Uterus (tissue), 3 donors: ENCODE measurements at regions not wholly inside any gene's neighbourhood (a gene's known extent, or its start where the extent isn't known, plus 50 kb on each side); places are given as distances from the start of the nearest gene placed in this dataset.
"Not testable (repeated sequence)": the region's sequence is repeated elsewhere in the genome, so short reads cannot be mapped to it uniquely, and the experiment has no call there.

Source experiments
- DNase-seq, 2 donors: peaks; one replicate each; pipeline ENCODE4 v3.0.0-alpha.2; 2019 to 2020
- H3K27ac ChIP-seq, 2 donors: fragments of 200-600 bp; sonication (generic); 1 replicate in 1 of 2; 2 replicates in 1 of 2; pipeline ENCODE4 v1.5.1; 2016 to 2018
- H3K27me3 ChIP-seq, 2 donors: fragments of 200-600 bp; sonication (generic); one replicate each; pipeline ENCODE4 v1.5.1; 2018 to 2019; ENCODE audit warnings: control low read depth in 1 of 2
- H3K36me3 ChIP-seq, 2 donors: fragments of 200-600 bp; sonication (generic); one replicate each; pipeline ENCODE4 v1.5.1; 2019; ENCODE audit warnings: control low read depth in 1 of 2
- H3K4me1 ChIP-seq, 2 donors: fragments of 200-600 bp; sonication (generic); one replicate each; pipeline ENCODE4 v1.5.1; 2018 to 2019; ENCODE audit warnings: control low read depth in 1 of 2
- H3K4me3 ChIP-seq, 2 donors: fragments of 200-600 bp; sonication (generic); 1 replicate in 1 of 2; 2 replicates in 1 of 2; pipeline ENCODE4 v1.5.1; 2018 to 2019; ENCODE audit warnings: mild to moderate bottlenecking in 1 of 2
- H3K9me3 ChIP-seq, 2 donors: fragments of 200-600 bp; sonication (generic); one replicate each; pipeline ENCODE4 v1.5.1; 2019; ENCODE audit warnings: control low read depth in 1 of 2
- intact Hi-C: fragments of 100-400 bp; cut with DNase I; formaldehyde crosslinking; loops from one replicate; pipeline ENCODE4 v1.15.1; 2023; ENCODE audit warnings: low total_unique reads
- TF ChIP-seq, protein P1 (sequence below), 4 experiments: fragments of 200-600 bp in 2 of 4; fragments of 450-650 bp in 2 of 4; sonication (generic) in 2 of 4; IDR thresholded peaks; one replicate each; pipeline ENCODE4 v1.5.1; 2016 to 2019; ENCODE audit warnings: antibody characterized with exemption in 4 of 4, mild to moderate bottlenecking in 2 of 4, moderate library complexity in 1 of 4
- donor health status: DM: yes; HTN: yes; CAD: no.

DNA sequence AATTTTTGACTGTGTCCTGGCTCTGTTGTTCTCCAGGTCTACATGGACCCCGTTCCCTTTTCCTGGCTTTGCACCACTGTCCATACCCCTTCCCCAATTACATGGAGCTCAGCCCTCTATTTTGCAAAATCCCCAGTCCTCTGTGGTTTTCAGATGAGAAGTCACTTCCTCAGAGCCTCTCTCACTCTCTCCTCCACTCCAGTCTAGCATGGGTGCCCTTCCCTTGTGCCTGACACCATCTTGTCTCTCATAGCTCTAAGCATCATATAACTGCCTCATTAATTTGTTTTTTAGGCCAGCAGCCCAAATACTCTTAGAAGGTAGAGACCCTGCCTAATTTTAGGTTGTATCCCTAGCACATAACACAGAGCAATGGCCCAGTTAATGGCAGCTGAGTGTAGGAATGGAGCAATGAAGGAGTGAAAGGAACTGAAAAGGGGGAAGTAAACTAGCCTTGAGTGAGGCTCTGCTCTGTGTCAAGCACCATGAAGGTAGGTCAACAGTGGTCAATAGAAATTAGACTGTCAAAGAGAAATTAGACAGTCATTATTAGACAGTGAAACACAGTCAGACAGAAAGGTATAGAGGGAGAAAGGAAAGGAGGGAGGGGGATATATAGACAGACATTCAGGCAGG lies 97.7 kb downstream of the ARHGAP11B start:
- H3K4me3 ChIP-seq, DNase-seq, H3K27me3 ChIP-seq, H3K4me1 ChIP-seq, H3K36me3 ChIP-seq, intact Hi-C loops, H3K9me3 ChIP-seq, H3K27ac ChIP-seq: not testable (repeated sequence)

DNA sequence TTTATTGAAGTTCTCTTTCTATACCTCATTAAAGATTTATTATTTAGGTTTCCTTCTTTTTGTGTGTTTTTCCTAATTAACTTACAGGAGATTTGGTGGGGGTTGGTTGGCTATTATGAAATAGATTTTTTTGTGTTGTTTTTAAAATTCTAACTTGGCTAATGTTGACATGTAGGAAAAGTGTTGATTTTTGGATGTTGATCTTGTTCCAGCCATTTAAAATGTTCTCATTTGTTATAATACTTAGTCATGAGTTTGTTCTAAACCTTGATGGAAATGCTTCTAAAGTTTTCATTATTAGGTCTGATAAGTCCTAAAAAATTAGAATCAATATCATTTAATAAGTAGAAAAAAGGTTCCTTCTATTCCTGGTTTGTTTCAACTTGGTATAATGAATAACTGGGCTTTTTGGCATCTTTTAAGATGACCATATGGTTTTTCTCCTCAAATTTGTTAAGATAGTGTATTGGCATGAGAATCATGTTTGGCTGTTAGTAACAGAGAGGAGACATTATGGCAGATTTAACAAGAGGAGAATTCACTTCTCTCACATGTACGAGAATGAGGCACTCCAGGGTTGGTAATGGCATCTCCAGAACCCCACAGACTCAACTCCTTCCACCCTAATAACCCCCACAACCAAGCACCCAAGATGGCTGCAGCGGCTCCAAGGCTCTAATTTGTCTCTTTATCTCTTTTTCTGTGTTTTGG lies 104.1 kb downstream of the ARHGAP11B start:
- H3K4me3 ChIP-seq = not testable (repeated sequence)

DNA sequence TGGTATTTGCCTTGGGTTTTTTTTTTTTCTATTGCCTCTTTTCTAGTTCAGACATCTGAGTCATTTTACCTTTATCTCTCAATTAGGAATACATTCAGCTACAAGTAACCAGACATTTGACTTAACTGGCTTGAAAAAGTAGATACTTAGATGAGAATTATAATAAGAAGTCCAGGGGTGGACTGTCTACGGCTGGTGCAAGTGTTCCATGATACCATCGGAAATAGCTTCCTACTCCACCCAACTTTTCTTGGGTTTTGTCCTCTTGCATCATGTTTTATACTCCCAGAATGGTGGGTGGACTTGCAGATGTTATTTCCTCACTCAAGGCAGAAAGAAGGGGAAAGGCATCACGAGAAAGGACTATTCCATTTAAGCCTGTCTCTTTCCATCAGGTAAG lies 104.7 kb downstream of the ARHGAP11B start:
- H3K27me3 ChIP-seq, H3K4me1 ChIP-seq, H3K36me3 ChIP-seq, H3K27ac ChIP-seq, DNase-seq, intact Hi-C loops, H3K4me3 ChIP-seq, H3K9me3 ChIP-seq: not testable (repeated sequence)

More for the DNA sequence above, 104.1 kb downstream of the ARHGAP11B start:
- intact Hi-C loops, H3K4me1 ChIP-seq, DNase-seq, H3K9me3 ChIP-seq, H3K27me3 ChIP-seq, H3K36me3 ChIP-seq, H3K27ac ChIP-seq: not testable (repeated sequence)

DNA sequence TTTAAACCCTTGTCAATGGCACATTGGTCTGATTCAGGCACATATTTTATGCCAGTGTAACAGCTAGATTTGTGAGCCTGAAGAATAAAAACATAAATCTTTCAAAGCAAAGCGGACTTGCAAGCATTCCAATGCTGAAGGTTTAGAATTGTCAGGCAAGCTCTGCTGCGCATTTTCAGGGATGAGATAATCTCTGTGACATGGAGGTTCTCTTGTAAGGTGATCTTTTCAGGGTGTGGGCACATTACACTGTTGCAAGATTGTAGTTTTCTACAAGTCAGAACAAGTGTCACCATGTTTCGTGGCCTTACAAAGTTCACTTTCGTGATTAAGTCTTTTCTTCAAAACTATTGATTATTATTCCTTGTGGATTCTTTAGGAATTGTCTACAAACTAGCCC lies 106.2 kb downstream of the ARHGAP11B start:
- not testable (repeated sequence) for DNase-seq

DNA sequence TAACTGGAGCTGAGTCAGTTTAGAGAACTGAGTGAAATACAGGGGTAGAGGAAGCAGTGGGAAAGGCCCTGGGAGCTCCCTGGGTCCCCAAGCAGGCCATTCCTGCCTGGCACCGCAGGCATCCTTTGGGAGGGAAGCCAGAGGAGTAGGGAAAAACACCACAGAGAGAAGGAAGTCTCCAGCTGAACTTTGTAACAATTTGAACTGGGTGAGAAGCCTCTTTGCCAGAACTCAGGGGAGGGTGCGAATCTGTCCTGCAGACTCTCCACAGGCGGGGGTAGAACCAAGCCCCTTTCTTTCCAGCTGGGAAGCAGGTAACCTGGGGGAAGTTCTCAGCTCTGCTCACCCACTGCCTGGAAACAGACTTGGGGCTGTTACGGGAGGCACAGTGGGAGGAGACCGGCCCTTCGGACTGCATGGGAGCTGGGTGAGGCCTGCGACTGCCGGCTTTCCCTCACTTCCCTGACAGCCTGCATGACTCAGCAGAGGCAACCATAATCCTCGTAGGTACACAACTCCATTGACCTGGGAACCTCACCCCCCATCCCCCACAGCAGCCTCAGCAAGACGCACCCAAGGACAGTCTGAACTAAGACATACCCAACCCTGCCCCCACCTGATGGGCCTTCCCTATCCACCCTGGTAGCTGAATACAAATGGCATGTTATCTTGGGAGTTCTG lies 110.1 kb downstream of the ARHGAP11B start:
- DNase-seq, H3K4me1 ChIP-seq, H3K4me3 ChIP-seq, H3K27ac ChIP-seq, H3K9me3 ChIP-seq, H3K27me3 ChIP-seq, H3K36me3 ChIP-seq, intact Hi-C loops: not testable (repeated sequence)

More for the DNA sequence above, 106.2 kb downstream of the ARHGAP11B start:
- H3K4me1 ChIP-seq, H3K36me3 ChIP-seq, intact Hi-C loops, H3K27ac ChIP-seq, H3K27me3 ChIP-seq, H3K9me3 ChIP-seq, H3K4me3 ChIP-seq: not testable (repeated sequence)

DNA sequence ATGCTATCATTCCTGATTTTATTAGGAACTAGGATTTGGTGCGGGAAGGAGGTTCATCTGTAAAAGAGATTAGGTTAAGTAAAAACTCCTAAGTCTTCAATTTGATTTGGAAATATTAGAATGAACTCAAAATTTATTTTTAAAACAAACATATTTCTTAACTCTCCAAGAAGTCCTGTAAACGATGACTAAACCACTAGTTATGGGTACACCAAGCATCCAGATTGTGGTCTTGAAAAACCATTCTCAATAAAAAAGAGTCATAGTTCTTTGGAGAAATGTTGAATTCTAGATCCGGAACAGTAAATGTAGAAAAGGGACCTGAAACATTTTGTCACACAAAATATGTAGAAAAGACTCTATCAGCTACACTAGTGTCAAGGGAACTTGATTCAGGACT lies 116.9 kb downstream of the ARHGAP11B start:
- H3K27ac ChIP-seq, H3K4me3 ChIP-seq, H3K4me1 ChIP-seq, intact Hi-C loops, H3K27me3 ChIP-seq, H3K9me3 ChIP-seq, DNase-seq, H3K36me3 ChIP-seq: not testable (repeated sequence)

DNA sequence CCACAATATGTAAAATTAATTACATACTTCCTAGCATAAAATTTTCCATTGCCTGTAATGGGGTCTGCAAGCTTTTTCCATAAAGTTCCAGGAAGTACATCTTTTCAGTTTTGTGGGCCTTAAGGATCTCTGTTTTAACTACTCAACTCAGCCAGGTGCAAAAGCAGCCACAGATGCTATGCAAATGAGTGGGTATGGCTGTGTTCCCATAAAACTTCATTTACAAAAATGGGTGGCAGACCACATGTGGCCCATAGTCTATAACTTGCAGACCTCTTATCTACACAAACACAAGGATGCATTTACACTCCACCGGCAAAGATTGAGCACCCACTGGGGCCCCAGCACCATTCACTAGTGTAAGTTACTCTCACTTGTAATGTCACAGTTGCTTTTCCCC lies 123.1 kb downstream of the ARHGAP11B start:
- H3K27me3 ChIP-seq, H3K27ac ChIP-seq, H3K4me1 ChIP-seq, DNase-seq, H3K36me3 ChIP-seq, intact Hi-C loops, H3K9me3 ChIP-seq, H3K4me3 ChIP-seq: not testable (repeated sequence)

DNA sequence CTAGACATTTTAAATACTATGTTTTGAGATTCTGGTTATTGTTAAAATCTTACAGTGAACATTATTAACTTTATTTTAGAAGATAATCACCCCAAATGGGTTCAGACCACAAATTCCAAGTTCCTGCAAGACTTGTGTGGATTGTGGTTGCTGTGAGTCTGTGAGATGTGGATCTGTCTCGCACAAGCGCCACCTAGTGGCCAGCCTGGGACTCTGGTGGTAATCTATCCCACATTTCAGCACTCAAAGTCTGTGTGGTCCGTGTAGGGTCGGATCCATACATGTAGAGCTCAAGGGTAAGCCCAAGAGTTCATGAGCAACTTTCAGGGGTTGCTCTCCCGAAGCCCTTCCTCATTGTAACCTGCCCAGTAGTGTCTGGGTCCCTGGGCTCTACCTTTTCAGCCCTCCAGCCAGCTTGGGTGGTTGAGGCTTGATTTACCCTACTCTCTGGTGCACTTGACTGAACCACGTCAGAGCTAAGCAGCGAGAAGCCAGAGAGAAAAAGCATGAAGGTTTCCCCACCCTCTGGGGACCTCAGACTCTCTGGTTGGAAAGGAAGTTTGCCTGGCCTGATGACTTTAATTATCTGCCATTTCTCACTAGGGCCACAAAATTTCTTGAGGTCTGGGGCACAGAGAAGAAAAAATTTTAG lies 129.2 kb downstream of the ARHGAP11B start:
- H3K27me3 ChIP-seq, H3K36me3 ChIP-seq, H3K9me3 ChIP-seq, intact Hi-C loops, H3K27ac ChIP-seq, H3K4me3 ChIP-seq, H3K4me1 ChIP-seq: not testable (repeated sequence)
- DNase-seq = peak; percentile 25 to 27
- TF ChIP-seq, protein P1, sequence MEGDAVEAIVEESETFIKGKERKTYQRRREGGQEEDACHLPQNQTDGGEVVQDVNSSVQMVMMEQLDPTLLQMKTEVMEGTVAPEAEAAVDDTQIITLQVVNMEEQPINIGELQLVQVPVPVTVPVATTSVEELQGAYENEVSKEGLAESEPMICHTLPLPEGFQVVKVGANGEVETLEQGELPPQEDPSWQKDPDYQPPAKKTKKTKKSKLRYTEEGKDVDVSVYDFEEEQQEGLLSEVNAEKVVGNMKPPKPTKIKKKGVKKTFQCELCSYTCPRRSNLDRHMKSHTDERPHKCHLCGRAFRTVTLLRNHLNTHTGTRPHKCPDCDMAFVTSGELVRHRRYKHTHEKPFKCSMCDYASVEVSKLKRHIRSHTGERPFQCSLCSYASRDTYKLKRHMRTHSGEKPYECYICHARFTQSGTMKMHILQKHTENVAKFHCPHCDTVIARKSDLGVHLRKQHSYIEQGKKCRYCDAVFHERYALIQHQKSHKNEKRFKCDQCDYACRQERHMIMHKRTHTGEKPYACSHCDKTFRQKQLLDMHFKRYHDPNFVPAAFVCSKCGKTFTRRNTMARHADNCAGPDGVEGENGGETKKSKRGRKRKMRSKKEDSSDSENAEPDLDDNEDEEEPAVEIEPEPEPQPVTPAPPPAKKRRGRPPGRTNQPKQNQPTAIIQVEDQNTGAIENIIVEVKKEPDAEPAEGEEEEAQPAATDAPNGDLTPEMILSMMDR (IDR thresholded peaks at IDR 0.05) = peak in 1 of 4 experiments; percentile 35

DNA sequence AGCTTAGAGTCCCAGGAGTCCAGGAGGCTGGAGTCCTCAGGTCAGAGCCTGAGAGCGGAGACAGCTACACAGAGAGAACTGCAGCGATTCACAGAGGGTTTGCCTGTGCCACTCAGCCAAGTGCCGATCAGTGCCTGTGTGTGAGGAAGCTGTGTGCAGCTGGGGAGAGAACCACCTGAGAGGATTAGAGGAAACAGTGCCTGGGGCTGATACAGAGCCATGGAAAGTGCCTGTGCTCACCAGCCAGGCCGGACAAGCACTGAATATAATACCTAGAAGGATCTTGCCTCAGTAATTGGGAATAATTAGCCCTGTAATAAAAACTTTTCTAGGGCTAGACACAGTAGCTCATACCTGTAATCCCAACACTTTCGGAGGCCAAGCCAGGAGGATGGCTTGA lies 134.7 kb downstream of the ARHGAP11B start:
- H3K9me3 ChIP-seq, H3K4me1 ChIP-seq, H3K27me3 ChIP-seq, H3K36me3 ChIP-seq, H3K27ac ChIP-seq, H3K4me3 ChIP-seq, intact Hi-C loops, DNase-seq: not testable (repeated sequence)

DNA sequence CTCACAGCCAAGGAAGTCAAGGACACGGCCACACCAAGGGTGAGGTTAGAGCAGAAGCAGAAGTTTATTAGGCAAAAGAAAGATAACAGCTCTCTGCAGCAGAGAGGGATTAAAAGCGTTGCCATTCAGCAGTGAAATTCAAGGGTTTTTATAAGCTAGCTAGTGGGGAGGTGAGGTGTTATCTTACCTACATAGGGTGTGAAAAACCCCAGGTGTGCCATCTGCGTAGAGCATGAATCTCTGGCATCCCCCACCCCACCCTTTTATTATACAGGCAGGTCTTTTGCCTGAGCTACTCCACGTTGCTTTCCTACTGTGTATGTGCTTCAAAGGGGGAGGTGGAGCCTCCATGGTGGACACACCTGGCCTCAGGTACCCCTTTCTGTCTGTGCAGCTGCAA lies 135.4 kb downstream of the ARHGAP11B start:
- H3K36me3 ChIP-seq, H3K27ac ChIP-seq, H3K4me1 ChIP-seq, DNase-seq, intact Hi-C loops, H3K4me3 ChIP-seq, H3K9me3 ChIP-seq, H3K27me3 ChIP-seq: not testable (repeated sequence)

DNA sequence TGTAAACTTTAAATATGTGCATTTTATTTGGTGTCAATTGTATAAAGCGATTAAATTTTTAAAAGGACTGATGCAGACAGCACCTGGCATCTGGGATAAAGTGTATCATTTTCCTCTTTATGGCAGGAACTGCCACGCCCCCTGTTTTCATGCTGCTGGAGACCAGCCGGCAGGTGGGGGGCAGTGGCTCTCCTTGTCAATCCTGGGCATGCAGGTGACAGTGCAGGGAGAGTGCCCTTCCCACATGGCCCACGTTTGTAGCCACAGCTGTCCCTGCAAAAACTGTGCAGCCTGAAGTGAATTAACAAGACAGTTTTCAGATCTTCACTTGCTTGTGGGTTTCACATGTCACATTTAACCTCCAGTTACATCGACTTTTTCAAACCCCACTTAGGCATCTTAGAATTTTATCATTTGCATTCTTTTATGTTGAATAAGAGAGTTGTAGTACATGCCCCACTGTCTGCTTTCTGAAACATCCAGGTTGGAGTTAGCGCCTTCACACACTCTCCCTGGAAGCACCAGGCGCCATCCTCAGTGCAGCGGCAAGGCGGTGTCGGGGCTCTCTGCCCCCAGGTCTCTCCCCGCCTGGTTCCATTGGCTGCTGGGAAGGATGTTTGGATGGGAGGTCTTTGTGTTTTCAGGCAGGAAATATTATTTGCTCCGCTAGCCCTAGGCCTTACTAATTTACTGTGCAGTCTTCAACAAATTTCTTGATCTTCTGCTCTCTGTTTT lies 134.2 kb upstream of the FAN1 start:
- intact Hi-C loops, H3K27me3 ChIP-seq, H3K9me3 ChIP-seq, DNase-seq, H3K4me3 ChIP-seq, H3K27ac ChIP-seq, H3K36me3 ChIP-seq, H3K4me1 ChIP-seq: not testable (repeated sequence)
